ENCODE measurements at regions not wholly inside any gene's neighbourhood (a gene's known extent, or its start where the extent isn't known, plus 50 kb on each side); places are given as distances from the start of the nearest gene placed in this dataset.

GRCh38 chr14:53591816-53592215, 364.8 kb downstream of the BMP4 start:
- Histone ChIP-seq H3K27ac (no peak overlapping the region), H3K4me3 (no peak overlapping the region)
- no peak for ATAC-seq (ENCODE audit: insufficient number of reproducible peaks, low FRiP score, low read depth)

DNA sequence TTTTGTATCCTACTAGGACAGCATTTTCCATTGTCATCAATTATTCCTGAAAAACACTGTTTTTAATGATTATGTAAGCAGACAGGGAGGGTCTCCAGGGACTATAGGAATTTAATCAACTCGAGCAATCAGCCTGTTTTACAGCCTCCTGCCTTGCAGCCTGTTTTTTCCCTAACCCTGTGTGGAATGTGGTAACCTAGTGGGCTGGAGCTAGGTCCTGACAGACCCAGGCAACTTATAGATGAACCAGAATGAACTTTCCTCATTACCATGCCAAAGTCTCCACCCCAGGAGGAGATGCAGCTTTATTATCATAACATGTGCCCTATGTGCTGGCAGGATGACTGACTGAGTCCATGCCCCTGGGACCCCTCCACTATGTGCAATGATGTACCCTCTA, 375.1 kb downstream of the BMP4 start:
- no peaks in the 10 kb centered on the region for H3K9me3 ChIP-seq
- no peaks in the 10 kb centered on the region for H3K4me1 ChIP-seq (ENCODE audit: control insufficient read depth in 1 of 2, low read depth in 2 of 2)
- H3K36me3 ChIP-seq = no peaks in the 10 kb centered on the region
- no peak for TF ChIP-seq CTCF (IDR thresholded peaks at IDR 0.05)
- DNase-seq (ENCODE audit: low spot score) = no peak
- no peaks in the 10 kb centered on the region for H3K27me3 ChIP-seq (replicated peaks; ENCODE audit: insufficient read depth)
- no peak overlapping the region for H3K4me3 ChIP-seq
- no peak overlapping the region for H3K27ac ChIP-seq
- ATAC-seq (ENCODE audit: insufficient number of reproducible peaks, low FRiP score, low read depth) = no peak

More at GRCh38 chr14:53591816-53592215, 364.8 kb downstream of the BMP4 start:
- Histone ChIP-seq H3K27me3 (replicated peaks; ENCODE audit: insufficient read depth) (no peaks in the 10 kb centered on the region), H3K4me1 (ENCODE audit: control insufficient read depth in 1 of 2, low read depth in 2 of 2) (no peaks in the 10 kb centered on the region), H3K9me3 (no peaks in the 10 kb centered on the region), H3K36me3 (no peaks in the 10 kb centered on the region)
- TF ChIP-seq CTCF (IDR thresholded peaks at IDR 0.05) = no peak
- DNase-seq (ENCODE audit: low spot score) = no peak

GRCh38 chr14:53571641-53572328, 384.8 kb downstream of the BMP4 start:
- Histone ChIP-seq H3K27me3 (replicated peaks; ENCODE audit: insufficient read depth) (no peaks in the 10 kb centered on the region), H3K36me3 (no peaks in the 10 kb centered on the region), H3K9me3 (no peaks in the 10 kb centered on the region), H3K4me1 (ENCODE audit: control insufficient read depth in 1 of 2, low read depth in 2 of 2) (no peaks in the 10 kb centered on the region), H3K4me3 (no peak overlapping the region), H3K27ac (no peak overlapping the region)
- no peak for TF ChIP-seq CTCF (IDR thresholded peaks at IDR 0.05)
- no peak for DNase-seq (ENCODE audit: low spot score)
- ATAC-seq (ENCODE audit: insufficient number of reproducible peaks, low FRiP score, low read depth) = no peak

- DNase-seq (ENCODE audit: low spot score) = no peak
- TF ChIP-seq CTCF (IDR thresholded peaks at IDR 0.05) = no peak
- Histone ChIP-seq H3K36me3 (no peaks in the 10 kb centered on the region), H3K27ac (no peak overlapping the region), H3K4me1 (ENCODE audit: control insufficient read depth in 1 of 2, low read depth in 2 of 2) (no peaks in the 10 kb centered on the region), H3K4me3 (no peak overlapping the region), H3K27me3 (replicated peaks; ENCODE audit: insufficient read depth) (no peaks in the 10 kb centered on the region), H3K9me3 (no peaks in the 10 kb centered on the region)
- ATAC-seq (ENCODE audit: insufficient number of reproducible peaks, low FRiP score, low read depth) = no peak
Measured at GRCh38 chr14:53570411-53571387, 385.9 kb downstream of the BMP4 start.

DNA sequence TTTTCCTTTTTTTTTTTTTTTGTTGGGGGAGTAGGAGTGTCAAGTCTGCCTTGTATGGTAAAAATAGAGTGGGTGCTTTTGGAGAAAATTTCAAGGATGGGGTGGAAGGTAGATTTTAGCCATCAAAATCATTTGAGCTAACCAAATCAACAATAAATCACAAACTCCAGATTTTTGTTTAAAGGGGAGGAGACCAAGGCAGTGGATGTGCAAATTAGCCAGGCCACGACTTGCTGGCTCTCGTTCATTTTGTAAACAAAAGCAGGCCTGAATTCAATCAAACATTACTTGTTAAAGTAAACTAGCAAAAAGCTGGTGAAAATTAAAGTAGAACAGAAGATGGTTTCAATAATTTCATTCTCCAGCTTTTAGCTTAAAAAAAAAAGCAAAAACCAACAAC, 387.2 kb downstream of the BMP4 start:
- no peak for TF ChIP-seq CTCF (IDR thresholded peaks at IDR 0.05)
- H3K9me3 ChIP-seq = no peaks in the 10 kb centered on the region
- DNase-seq (ENCODE audit: low spot score) (no peak), ATAC-seq (ENCODE audit: insufficient number of reproducible peaks, low FRiP score, low read depth) (no peak)
- H3K36me3 ChIP-seq = no peaks in the 10 kb centered on the region
- no peak overlapping the region for H3K4me3 ChIP-seq
- H3K27ac ChIP-seq = no peak overlapping the region
- no peaks in the 10 kb centered on the region for H3K27me3 ChIP-seq (replicated peaks; ENCODE audit: insufficient read depth)
- no peaks in the 10 kb centered on the region for H3K4me1 ChIP-seq (ENCODE audit: control insufficient read depth in 1 of 2, low read depth in 2 of 2)
